Left lung (tissue), 4 donors: ENCODE measurements at regions not wholly inside any gene's neighbourhood (a gene's known extent, or its start where the extent isn't known, plus 50 kb on each side); places are given as distances from the start of the nearest gene placed in this dataset.
"Not testable (repeated sequence)": the region's sequence is repeated elsewhere in the genome, so short reads cannot be mapped to it uniquely, and the experiment has no call there.

Source experiments
- ATAC-seq: fragments of 200-7000 bp; cut with Tn5 transposase; one replicate; pipeline ENCODE4 v1.9.1; 2020; ENCODE audit warnings: moderate library complexity
- DNase-seq, 4 donors: peaks; one replicate each; pipeline ENCODE4 v3.0.0-alpha.2; 2013 to 2020
- H3K27ac ChIP-seq, 2 donors: fragments of 200-600 bp; sonication (generic) in 1 of 2; one replicate each; pipeline versions ENCODE4 v1.5.0 to v1.8.0; 2020 to 2021
- H3K27me3 ChIP-seq, 2 donors: fragments of 200-600 bp; sonication (generic) in 1 of 2; one replicate each; pipeline versions ENCODE4 v1.5.0 to v1.8.0; 2020 to 2021
- H3K36me3 ChIP-seq, 2 donors: fragments of 200-600 bp; sonication (generic) in 1 of 2; one replicate each; pipeline versions ENCODE4 v1.5.0 to v1.8.0; 2020 to 2021
- H3K4me1 ChIP-seq, 2 donors: fragments of 200-600 bp; one replicate each; pipeline ENCODE4 v1.8.0; 2021
- H3K4me3 ChIP-seq, 2 donors: fragments of 200-600 bp; sonication (generic) in 1 of 2; one replicate each; pipeline versions ENCODE4 v1.5.0 to v1.8.0; 2020 to 2021; ENCODE audit warnings: mild to moderate bottlenecking in 1 of 2
- H3K9me3 ChIP-seq, 2 donors: fragments of 200-600 bp; sonication (generic) in 1 of 2; one replicate each; pipeline versions ENCODE4 v1.5.0 to v1.8.0; 2020 to 2021
- CTCF ChIP-seq, 2 donors: fragments of 200-600 bp; sonication (generic) in 1 of 2; IDR thresholded peaks; one replicate each; pipeline versions ENCODE4 v1.5.0 to v1.8.0; 2021; ENCODE audit warnings: antibody characterized with exemption in 2 of 2
- intact Hi-C, 2 donors: fragments of 100-400 bp; cut with DNase I; formaldehyde crosslinking; loops; one replicate each; pipeline versions ENCODE4 v1.11.2 to v1.14.2; 2022
- donor health status: DM: no; HTN: yes; CAD: no.
- donor health status: DM: no; HTN: no; CAD: no.

DNA sequence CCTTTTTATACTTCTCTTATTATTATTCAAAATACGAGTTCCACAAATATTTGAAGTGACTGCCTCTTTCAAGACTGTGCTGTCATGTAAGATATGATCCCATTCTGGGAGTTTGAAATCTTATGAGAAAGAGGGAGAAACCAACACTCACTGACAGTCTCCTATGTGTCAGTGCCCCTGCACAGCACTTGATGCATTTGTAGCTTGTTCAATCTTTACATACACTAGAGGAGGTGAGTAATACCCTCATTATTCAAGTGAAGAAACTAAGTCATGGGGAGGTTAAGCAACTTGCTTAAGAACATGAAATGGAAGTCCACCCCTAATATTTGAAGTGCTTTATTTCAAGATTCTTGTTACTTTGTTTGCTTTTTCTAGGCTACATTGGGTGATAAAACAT, 459.5 kb upstream of the FANCL start:
- Histone ChIP-seq H3K4me1 (no peaks in the 10 kb centered on the region), H3K27ac (no peak overlapping the region), H3K36me3 (no peaks in the 10 kb centered on the region), H3K9me3 (no peaks in the 10 kb centered on the region), H3K27me3 (no peaks in the 10 kb centered on the region), H3K4me3 (no peak overlapping the region)
- no peak for TF ChIP-seq CTCF (IDR thresholded peaks at IDR 0.05)
- intact Hi-C loops = no loop called here
- no peak for DNase-seq
- no peak for ATAC-seq

DNA sequence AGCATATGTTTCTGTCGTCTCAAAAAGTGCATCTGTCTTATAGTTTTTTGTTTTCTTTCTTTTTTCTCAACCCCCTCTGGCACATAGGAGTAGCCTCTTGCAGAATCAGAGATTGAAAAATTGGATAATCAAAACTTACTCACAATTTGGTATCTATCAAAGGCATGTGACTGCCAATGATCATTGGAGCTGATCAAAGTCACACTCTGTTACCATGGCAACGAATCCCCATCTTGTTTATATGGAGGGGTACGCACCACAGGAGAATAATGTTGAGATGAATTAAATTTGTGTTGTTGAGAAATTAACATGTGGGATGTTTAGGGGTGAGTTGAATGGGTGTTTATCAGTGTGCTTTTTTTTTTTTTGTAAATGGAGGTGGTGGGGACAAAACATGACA, 458.3 kb upstream of the FANCL start:
- no peak for ATAC-seq
- Histone ChIP-seq H3K27me3 (no peaks in the 10 kb centered on the region), H3K9me3 (no peaks in the 10 kb centered on the region), H3K4me1 (no peaks in the 10 kb centered on the region), H3K27ac (no peak overlapping the region), H3K4me3 (no peak overlapping the region), H3K36me3 (no peaks in the 10 kb centered on the region)
- DNase-seq = no peak
- intact Hi-C loops = no loop called here
- no peak for TF ChIP-seq CTCF (IDR thresholded peaks at IDR 0.05)

DNA sequence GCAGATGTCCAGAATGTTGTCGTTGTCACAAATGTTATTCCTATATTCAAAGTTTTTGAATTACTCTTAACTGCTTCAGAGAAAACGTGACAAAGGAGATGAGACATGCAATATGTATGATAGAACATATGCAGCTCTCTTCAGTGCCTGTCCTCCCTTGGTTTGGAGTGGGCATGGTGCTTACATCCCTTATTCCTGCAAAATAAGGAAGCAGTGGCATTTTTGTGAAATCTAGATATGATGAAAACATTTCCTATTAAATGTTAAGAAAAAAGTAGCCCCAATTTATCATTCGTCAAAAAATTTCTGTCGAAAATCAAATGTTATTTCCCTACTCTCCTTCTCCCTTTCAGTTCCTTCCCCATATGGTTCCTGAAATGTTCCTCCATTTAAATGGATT, 457.5 kb upstream of the FANCL start:
- ATAC-seq = no peak
- no peak overlapping the region for H3K4me3 ChIP-seq
- H3K9me3 ChIP-seq = no peaks in the 10 kb centered on the region
- no peak for TF ChIP-seq CTCF (IDR thresholded peaks at IDR 0.05)
- no peak overlapping the region for H3K27ac ChIP-seq
- H3K27me3 ChIP-seq = no peaks in the 10 kb centered on the region
- no peaks in the 10 kb centered on the region for H3K4me1 ChIP-seq
- H3K36me3 ChIP-seq = no peaks in the 10 kb centered on the region
- no peak for DNase-seq
- intact Hi-C loops = no loop called here

DNA sequence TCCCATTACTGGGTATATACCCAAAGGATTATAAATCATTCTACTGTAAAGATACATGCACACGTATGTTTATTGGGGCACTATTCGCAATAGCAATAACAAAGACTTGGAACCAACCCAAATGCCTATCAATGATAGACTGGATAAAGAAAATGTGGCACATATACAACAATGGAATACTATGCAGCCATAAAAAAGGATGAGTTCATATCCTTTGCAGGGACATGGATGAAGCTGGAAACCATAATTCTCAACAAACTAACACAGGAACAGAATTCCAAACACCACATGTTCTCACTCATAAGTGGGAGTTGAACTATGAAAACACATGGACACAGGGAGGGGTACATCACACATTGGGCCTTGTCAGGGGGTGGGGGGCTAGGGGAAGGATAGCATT, 453.0 kb upstream of the FANCL start:
- H3K27me3 ChIP-seq, H3K9me3 ChIP-seq, H3K36me3 ChIP-seq, H3K4me1 ChIP-seq, ATAC-seq, intact Hi-C loops, DNase-seq, H3K27ac ChIP-seq, H3K4me3 ChIP-seq: not testable (repeated sequence)

DNA sequence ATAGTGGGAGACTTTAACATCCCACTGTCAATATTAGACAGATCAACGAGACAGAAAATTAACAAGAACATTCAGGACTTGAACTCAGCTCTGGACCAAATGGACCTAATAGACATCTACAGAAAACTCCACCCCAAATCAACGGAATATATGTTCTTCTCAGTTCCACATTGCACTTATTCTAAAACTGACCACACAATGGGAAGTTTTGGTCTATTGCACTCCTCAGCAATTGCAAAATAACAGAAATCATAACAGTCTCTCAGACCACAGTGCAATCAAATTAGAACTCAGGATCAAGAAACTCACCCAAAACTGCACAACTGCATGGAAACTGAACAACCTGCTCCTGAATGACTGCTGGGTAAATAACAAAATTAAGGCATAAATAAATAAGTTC, 449.9 kb upstream of the FANCL start:
- intact Hi-C loops, H3K27ac ChIP-seq, DNase-seq, H3K36me3 ChIP-seq, H3K27me3 ChIP-seq, H3K9me3 ChIP-seq, ATAC-seq, H3K4me3 ChIP-seq, H3K4me1 ChIP-seq: not testable (repeated sequence)

- Histone ChIP-seq H3K4me3 (no peak overlapping the region), H3K9me3 (peaks cover 0 to 4% of the 10 kb centered on the region in 2 donors), H3K36me3 (no peaks in the 10 kb centered on the region), H3K27me3 (no peaks in the 10 kb centered on the region), H3K4me1 (no peaks in the 10 kb centered on the region), H3K27ac (no peak overlapping the region)
- DNase-seq (no peak), ATAC-seq (no peak)
- intact Hi-C loops = no loop called here
- TF ChIP-seq CTCF (IDR thresholded peaks at IDR 0.05) = no peak
Observed at GRCh38 chr2:58688813-58689212, 447.7 kb upstream of the FANCL start.
